ENCODE measurements at regions not wholly inside any gene's neighbourhood (a gene's known extent, or its start where the extent isn't known, plus 50 kb on each side); places are given as distances from the start of the nearest gene placed in this dataset.
A peak's percentile ranks its signal among the peaks of the same experiment; 100 is the strongest.
"Not testable (repeated sequence)": the region's sequence is repeated elsewhere in the genome, so short reads cannot be mapped to it uniquely, and the experiment has no call there.

- no CpG with 5 or more reads among the region's 3 CpGs for WGBS (ENCODE audit: insufficient coverage)
- Histone ChIP-seq H3K27me3 (ENCODE audit: control insufficient read depth, insufficient read depth, low read length) (no peaks in the 10 kb centered on the region), H3K9me3 (replicated peaks; ENCODE audit: control insufficient read depth, low read depth, low read length) (no peaks in the 10 kb centered on the region), H3K4me1 (ENCODE audit: control insufficient read depth, insufficient read depth, low read length) (peaks cover 3% of the 10 kb centered on the region), H3K4me3 (ENCODE audit: low read length) (no peak overlapping the region), H3K27ac (ENCODE audit: low read length) (peak overlapping the region; percentile 70), H3K36me3 (ENCODE audit: control insufficient read depth, insufficient read depth, low read length) (no peaks in the 10 kb centered on the region)
- DNase-seq = peak; percentile 94
These were observed 716.6 kb upstream of the INTU start for GRCh38 chr4:126916049-126916625.

- Histone ChIP-seq H3K27me3 (ENCODE audit: control insufficient read depth, insufficient read depth, low read length) (no peaks in the 10 kb centered on the region), H3K9me3 (replicated peaks; ENCODE audit: control insufficient read depth, low read depth, low read length) (no peaks in the 10 kb centered on the region), H3K27ac (ENCODE audit: low read length) (peak overlapping the region; percentile 70), H3K36me3 (ENCODE audit: control insufficient read depth, insufficient read depth, low read length) (no peaks in the 10 kb centered on the region), H3K4me1 (ENCODE audit: control insufficient read depth, insufficient read depth, low read length) (peaks cover 3% of the 10 kb centered on the region), H3K4me3 (ENCODE audit: low read length) (no peak overlapping the region)
- 7% methylated on average over 3 of the region's 10 CpGs for WGBS (ENCODE audit: insufficient coverage)
- peak; percentile 96 for DNase-seq
These were observed 716.1 kb upstream of the INTU start for GRCh38 chr4:126916626-126917140.

GRCh38 chr4:126922328-126922938 is 710.3 kb upstream of the INTU start:
- not testable (repeated sequence) for H3K27ac ChIP-seq (ENCODE audit: low read length); H3K9me3 ChIP-seq (replicated peaks; ENCODE audit: control insufficient read depth, low read depth, low read length); H3K4me1 ChIP-seq (ENCODE audit: control insufficient read depth, insufficient read depth, low read length); DNase-seq; H3K4me3 ChIP-seq (ENCODE audit: low read length); H3K36me3 ChIP-seq (ENCODE audit: control insufficient read depth, insufficient read depth, low read length); H3K27me3 ChIP-seq (ENCODE audit: control insufficient read depth, insufficient read depth, low read length)
- 94% methylated on average over 2 of the region's 3 CpGs for WGBS (ENCODE audit: insufficient coverage)

- H3K27ac ChIP-seq (ENCODE audit: low read length) = no peak overlapping the region
- no peaks in the 10 kb centered on the region for H3K27me3 ChIP-seq (ENCODE audit: control insufficient read depth, insufficient read depth, low read length)
- no peak for DNase-seq
- no peak overlapping the region for H3K4me3 ChIP-seq (ENCODE audit: low read length)
- H3K9me3 ChIP-seq (replicated peaks; ENCODE audit: control insufficient read depth, low read depth, low read length) = peaks cover 5% of the 10 kb centered on the region
- H3K4me1 ChIP-seq (ENCODE audit: control insufficient read depth, insufficient read depth, low read length) = no peaks in the 10 kb centered on the region
- H3K36me3 ChIP-seq (ENCODE audit: control insufficient read depth, insufficient read depth, low read length) = no peaks in the 10 kb centered on the region
These were observed 708.5 kb upstream of the INTU start for GRCh38 chr4:126924237-126924636.

GRCh38 chr4:126930059-126930458 is 702.7 kb upstream of the INTU start:
- WGBS (ENCODE audit: insufficient coverage) = no CpG with 5 or more reads among the region's 4 CpGs
- not testable (repeated sequence) for H3K4me3 ChIP-seq (ENCODE audit: low read length); H3K27ac ChIP-seq (ENCODE audit: low read length); H3K4me1 ChIP-seq (ENCODE audit: control insufficient read depth, insufficient read depth, low read length); H3K27me3 ChIP-seq (ENCODE audit: control insufficient read depth, insufficient read depth, low read length); H3K36me3 ChIP-seq (ENCODE audit: control insufficient read depth, insufficient read depth, low read length); H3K9me3 ChIP-seq (replicated peaks; ENCODE audit: control insufficient read depth, low read depth, low read length); DNase-seq

GRCh38 chr4:126935801-126936200 is 697.0 kb upstream of the INTU start:
- Histone ChIP-seq H3K4me3 (ENCODE audit: low read length) (no peak overlapping the region), H3K27me3 (ENCODE audit: control insufficient read depth, insufficient read depth, low read length) (no peaks in the 10 kb centered on the region), H3K36me3 (ENCODE audit: control insufficient read depth, insufficient read depth, low read length) (no peaks in the 10 kb centered on the region), H3K9me3 (replicated peaks; ENCODE audit: control insufficient read depth, low read depth, low read length) (no peaks in the 10 kb centered on the region), H3K27ac (ENCODE audit: low read length) (no peak overlapping the region), H3K4me1 (ENCODE audit: control insufficient read depth, insufficient read depth, low read length) (no peaks in the 10 kb centered on the region)
- WGBS (ENCODE audit: insufficient coverage) = 81% methylated on average over 2 of the region's 4 CpGs
- no peak for DNase-seq

- Histone ChIP-seq H3K9me3 (replicated peaks; ENCODE audit: control insufficient read depth, low read depth, low read length) (no peaks in the 10 kb centered on the region), H3K36me3 (ENCODE audit: control insufficient read depth, insufficient read depth, low read length) (no peaks in the 10 kb centered on the region), H3K27me3 (ENCODE audit: control insufficient read depth, insufficient read depth, low read length) (no peaks in the 10 kb centered on the region), H3K27ac (ENCODE audit: low read length) (no peak overlapping the region), H3K4me3 (ENCODE audit: low read length) (no peak overlapping the region), H3K4me1 (ENCODE audit: control insufficient read depth, insufficient read depth, low read length) (no peaks in the 10 kb centered on the region)
- DNase-seq = no peak
These were observed 695.4 kb upstream of the INTU start for GRCh38 chr4:126937342-126937741.

GRCh38 chr4:126937846-126938422 is 694.8 kb upstream of the INTU start:
- no peak for DNase-seq
- H3K36me3 ChIP-seq (ENCODE audit: control insufficient read depth, insufficient read depth, low read length) = no peaks in the 10 kb centered on the region
- no peaks in the 10 kb centered on the region for H3K4me1 ChIP-seq (ENCODE audit: control insufficient read depth, insufficient read depth, low read length)
- H3K27ac ChIP-seq (ENCODE audit: low read length) = no peak overlapping the region
- H3K9me3 ChIP-seq (replicated peaks; ENCODE audit: control insufficient read depth, low read depth, low read length) = no peaks in the 10 kb centered on the region
- H3K4me3 ChIP-seq (ENCODE audit: low read length) = no peak overlapping the region
- no CpG with 5 or more reads among the region's 2 CpGs for WGBS (ENCODE audit: insufficient coverage)
- no peaks in the 10 kb centered on the region for H3K27me3 ChIP-seq (ENCODE audit: control insufficient read depth, insufficient read depth, low read length)

- H3K27me3 ChIP-seq (ENCODE audit: control insufficient read depth, insufficient read depth, low read length) = no peaks in the 10 kb centered on the region
- no peak overlapping the region for H3K27ac ChIP-seq (ENCODE audit: low read length)
- no CpG with 5 or more reads among the region's 2 CpGs for WGBS (ENCODE audit: insufficient coverage)
- no peaks in the 10 kb centered on the region for H3K4me1 ChIP-seq (ENCODE audit: control insufficient read depth, insufficient read depth, low read length)
- H3K36me3 ChIP-seq (ENCODE audit: control insufficient read depth, insufficient read depth, low read length) = no peaks in the 10 kb centered on the region
- no peak for DNase-seq
- H3K4me3 ChIP-seq (ENCODE audit: low read length) = no peak overlapping the region
- no peaks in the 10 kb centered on the region for H3K9me3 ChIP-seq (replicated peaks; ENCODE audit: control insufficient read depth, low read depth, low read length)
These were observed 693.4 kb upstream of the INTU start for GRCh38 chr4:126939401-126939800.

- Histone ChIP-seq H3K4me1 (ENCODE audit: control insufficient read depth, insufficient read depth, low read length) (no peaks in the 10 kb centered on the region), H3K36me3 (ENCODE audit: control insufficient read depth, insufficient read depth, low read length) (no peaks in the 10 kb centered on the region), H3K9me3 (replicated peaks; ENCODE audit: control insufficient read depth, low read depth, low read length) (no peaks in the 10 kb centered on the region), H3K27ac (ENCODE audit: low read length) (no peak overlapping the region), H3K4me3 (ENCODE audit: low read length) (no peak overlapping the region), H3K27me3 (ENCODE audit: control insufficient read depth, insufficient read depth, low read length) (no peaks in the 10 kb centered on the region)
- 80% methylated on average over 1 of the region's 3 CpGs for WGBS (ENCODE audit: insufficient coverage)
- no peak for DNase-seq
These were observed 685.2 kb upstream of the INTU start for GRCh38 chr4:126947536-126947935.
